Activated T-cell treated with anti-CD3 and anti-CD28 coated beads, Interleukin-2, amount 50 U/mL, for 4 hours (primary cell): ENCODE measurements at regions not wholly inside any gene's neighbourhood (a gene's known extent, or its start where the extent isn't known, plus 50 kb on each side); places are given as distances from the start of the nearest gene placed in this dataset.
"Not testable (repeated sequence)": the region's sequence is repeated elsewhere in the genome, so short reads cannot be mapped to it uniquely, and the experiment has no call there.

Experiments used
- ATAC-seq, 2 donors: fragments of 200-7000 bp; cut with Tn5 transposase; one replicate each; pipeline ENCODE4 v1.10.0; 2021
- DNase-seq: peaks from one replicate; pipeline ENCODE4 v3.0.0-alpha.2; 2020
- H3K27me3 Mint-ChIP-seq: one replicate; pipeline ENCODE4 v1.8.0; 2021; ENCODE audit warnings: low read depth, mixed read lengths
- H3K36me3 Mint-ChIP-seq: one replicate; pipeline ENCODE4 v1.8.0; 2022; ENCODE audit warnings: mixed read lengths; ENCODE audit not compliant: insufficient read depth
- H3K4me1 Mint-ChIP-seq: one replicate; pipeline ENCODE4 v1.8.0; 2021; ENCODE audit warnings: low read depth, mixed read lengths
- H3K4me3 Mint-ChIP-seq: one replicate; pipeline ENCODE4 v1.8.0; 2021; ENCODE audit warnings: mild to moderate bottlenecking, moderate library complexity, mixed read lengths
- H3K9me3 Mint-ChIP-seq: one replicate; pipeline ENCODE4 v1.8.0; 2021; ENCODE audit warnings: mixed read lengths

GRCh38 chr18:22701795-22702194, 231.3 kb upstream of the RBBP8 start:
- H3K27me3 Mint-ChIP-seq: peaks cover 5% of the 10 kb centered on the region
- ATAC-seq (no peak), DNase-seq (no peak)
- H3K9me3 Mint-ChIP-seq: peaks cover 3% of the 10 kb centered on the region
- H3K36me3 Mint-ChIP-seq: no peaks in the 10 kb centered on the region
- H3K4me3 Mint-ChIP-seq: no peak overlapping the region
- no peaks in the 10 kb centered on the region for H3K4me1 Mint-ChIP-seq

GRCh38 chr18:22702806-22703205, 230.3 kb upstream of the RBBP8 start:
- Mint-ChIP-seq H3K36me3 (no peaks in the 10 kb centered on the region), H3K4me3 (no peak overlapping the region), H3K9me3 (peaks cover 3% of the 10 kb centered on the region), H3K27me3 (peaks cover 5% of the 10 kb centered on the region), H3K4me1 (no peaks in the 10 kb centered on the region)
- DNase-seq: no peak
- no peak for ATAC-seq

GRCh38 chr18:22703883-22704585, 229.1 kb upstream of the RBBP8 start:
- no peaks in the 10 kb centered on the region for H3K4me1 Mint-ChIP-seq
- H3K27me3 Mint-ChIP-seq: peaks cover 5% of the 10 kb centered on the region
- ATAC-seq (no peak), DNase-seq (no peak)
- no peak overlapping the region for H3K4me3 Mint-ChIP-seq
- H3K9me3 Mint-ChIP-seq: peaks cover 3% of the 10 kb centered on the region
- no peaks in the 10 kb centered on the region for H3K36me3 Mint-ChIP-seq

- ATAC-seq (no peak), DNase-seq (no peak)
- Mint-ChIP-seq H3K4me1 (no peaks in the 10 kb centered on the region), H3K4me3 (no peak overlapping the region), H3K36me3 (no peaks in the 10 kb centered on the region), H3K27me3 (peaks cover 5% of the 10 kb centered on the region), H3K9me3 (peaks cover 3% of the 10 kb centered on the region)
Observed at GRCh38 chr18:22704586-22704918, 228.6 kb upstream of the RBBP8 start.

GRCh38 chr18:22705328-22705727, 227.8 kb upstream of the RBBP8 start:
- Mint-ChIP-seq H3K4me1 (no peaks in the 10 kb centered on the region), H3K4me3 (no peak overlapping the region), H3K9me3 (no peaks in the 10 kb centered on the region), H3K36me3 (no peaks in the 10 kb centered on the region), H3K27me3 (no peaks in the 10 kb centered on the region)
- no peak for DNase-seq
- no peak for ATAC-seq

GRCh38 chr18:22706025-22706424, 227.1 kb upstream of the RBBP8 start:
- H3K4me3 Mint-ChIP-seq: not testable (repeated sequence)

GRCh38 chr18:22709288-22710060, 223.7 kb upstream of the RBBP8 start:
- DNase-seq (no peak), ATAC-seq (no peak)
- H3K9me3 Mint-ChIP-seq: no peaks in the 10 kb centered on the region
- H3K36me3 Mint-ChIP-seq: no peaks in the 10 kb centered on the region
- H3K27me3 Mint-ChIP-seq: peaks cover 3% of the 10 kb centered on the region
- no peak overlapping the region for H3K4me3 Mint-ChIP-seq
- H3K4me1 Mint-ChIP-seq: no peaks in the 10 kb centered on the region

More at GRCh38 chr18:22706025-22706424, 227.1 kb upstream of the RBBP8 start:
- H3K27me3 Mint-ChIP-seq, H3K4me1 Mint-ChIP-seq, H3K36me3 Mint-ChIP-seq, ATAC-seq, DNase-seq, H3K9me3 Mint-ChIP-seq: not testable (repeated sequence)

GRCh38 chr18:22710673-22711191, 222.4 kb upstream of the RBBP8 start:
- Mint-ChIP-seq H3K9me3 (no peaks in the 10 kb centered on the region), H3K4me1 (no peaks in the 10 kb centered on the region), H3K36me3 (no peaks in the 10 kb centered on the region), H3K4me3 (no peak overlapping the region), H3K27me3 (peaks cover 3% of the 10 kb centered on the region)
- DNase-seq: no peak
- ATAC-seq: no peak

GRCh38 chr18:22711192-22711685, 221.9 kb upstream of the RBBP8 start:
- ATAC-seq (no peak), DNase-seq (no peak)
- Mint-ChIP-seq H3K27me3 (peaks cover 3% of the 10 kb centered on the region), H3K4me3 (no peak overlapping the region), H3K9me3 (no peaks in the 10 kb centered on the region), H3K4me1 (no peaks in the 10 kb centered on the region), H3K36me3 (no peaks in the 10 kb centered on the region)

- Mint-ChIP-seq H3K9me3 (no peaks in the 10 kb centered on the region), H3K4me1 (no peaks in the 10 kb centered on the region), H3K4me3 (no peak overlapping the region)
Observed at GRCh38 chr18:22713511-22713910, 219.6 kb upstream of the RBBP8 start.

GRCh38 chr18:22717536-22717935, 215.6 kb upstream of the RBBP8 start:
- H3K27me3 Mint-ChIP-seq, H3K36me3 Mint-ChIP-seq, H3K4me1 Mint-ChIP-seq, H3K9me3 Mint-ChIP-seq, ATAC-seq, DNase-seq, H3K4me3 Mint-ChIP-seq: not testable (repeated sequence)

More at GRCh38 chr18:22713511-22713910, 219.6 kb upstream of the RBBP8 start:
- Mint-ChIP-seq H3K36me3 (no peaks in the 10 kb centered on the region), H3K27me3 (peaks cover 7% of the 10 kb centered on the region)
- ATAC-seq (no peak), DNase-seq (no peak)

GRCh38 chr18:22723221-22723620, 209.9 kb upstream of the RBBP8 start:
- peaks cover 6% of the 10 kb centered on the region for H3K27me3 Mint-ChIP-seq
- ATAC-seq (no peak), DNase-seq (no peak)
- H3K9me3 Mint-ChIP-seq: no peaks in the 10 kb centered on the region
- no peak overlapping the region for H3K4me3 Mint-ChIP-seq
- no peaks in the 10 kb centered on the region for H3K4me1 Mint-ChIP-seq
- no peaks in the 10 kb centered on the region for H3K36me3 Mint-ChIP-seq

GRCh38 chr18:22723773-22724172, 209.4 kb upstream of the RBBP8 start:
- no peaks in the 10 kb centered on the region for H3K36me3 Mint-ChIP-seq
- no peaks in the 10 kb centered on the region for H3K9me3 Mint-ChIP-seq
- no peak for DNase-seq
- peaks cover 9% of the 10 kb centered on the region for H3K27me3 Mint-ChIP-seq
- ATAC-seq: no peak
- H3K4me3 Mint-ChIP-seq: no peak overlapping the region
- H3K4me1 Mint-ChIP-seq: no peaks in the 10 kb centered on the region

- H3K4me1 Mint-ChIP-seq: no peaks in the 10 kb centered on the region
- DNase-seq: no peak
- H3K36me3 Mint-ChIP-seq: no peaks in the 10 kb centered on the region
- H3K4me3 Mint-ChIP-seq: no peak overlapping the region
- no peak for ATAC-seq
- peaks cover 9% of the 10 kb centered on the region for H3K27me3 Mint-ChIP-seq
- no peaks in the 10 kb centered on the region for H3K9me3 Mint-ChIP-seq
Observed at GRCh38 chr18:22726469-22726868, 206.7 kb upstream of the RBBP8 start.

- H3K4me3 Mint-ChIP-seq: no peak overlapping the region
- H3K27me3 Mint-ChIP-seq: peaks cover 9% of the 10 kb centered on the region
- no peaks in the 10 kb centered on the region for H3K4me1 Mint-ChIP-seq
- no peaks in the 10 kb centered on the region for H3K36me3 Mint-ChIP-seq
- DNase-seq (no peak), ATAC-seq (no peak)
- H3K9me3 Mint-ChIP-seq: no peaks in the 10 kb centered on the region
Observed at GRCh38 chr18:22728016-22728415, 205.1 kb upstream of the RBBP8 start.
